Activated T-helper 2 cell treated with anti-CD3 and anti-CD28 coated beads, Interferon-gamma antibody, Interleukin-2, Interleukin-4, amounts not matched to agents 10 μg/mL and 5 μg/mL and 100 μg/mL, durations not matched to agents 14 hours and 24 hours and 36 hours (primary cell): ENCODE measurements at regions not wholly inside any gene's neighbourhood (a gene's known extent, or its start where the extent isn't known, plus 50 kb on each side); places are given as distances from the start of the nearest gene placed in this dataset.
"Not testable (repeated sequence)": the region's sequence is repeated elsewhere in the genome, so short reads cannot be mapped to it uniquely, and the experiment has no call there.

ENCODE experiments used
- DNase-seq: peaks from one replicate; pipeline ENCODE4 v3.0.0; 2021; ENCODE audit warnings: low spot score
- H3K27ac Mint-ChIP-seq: one replicate; pipeline ENCODE4 v1.8.0; 2021; ENCODE audit warnings: mixed read lengths
- H3K27me3 Mint-ChIP-seq: one replicate; pipeline ENCODE4 v1.8.0; 2021; ENCODE audit warnings: low read depth, mixed read lengths
- H3K36me3 Mint-ChIP-seq: one replicate; pipeline ENCODE4 v1.8.0; 2021; ENCODE audit warnings: low read depth, mixed read lengths
- H3K4me1 Mint-ChIP-seq: one replicate; pipeline ENCODE4 v1.8.0; 2021; ENCODE audit warnings: low read depth, mixed read lengths
- H3K4me3 Mint-ChIP-seq: one replicate; pipeline ENCODE4 v1.8.0; 2021; ENCODE audit warnings: low read depth, mild to moderate bottlenecking, moderate library complexity, mixed read lengths
- H3K9me3 Mint-ChIP-seq: one replicate; pipeline ENCODE4 v1.8.0; 2021; ENCODE audit warnings: mixed read lengths
- intact Hi-C: fragments of 100-400 bp; cut with micrococcal nuclease; formaldehyde crosslinking; loops from one replicate; pipeline ENCODE4 v1.15.1; 2023

DNA sequence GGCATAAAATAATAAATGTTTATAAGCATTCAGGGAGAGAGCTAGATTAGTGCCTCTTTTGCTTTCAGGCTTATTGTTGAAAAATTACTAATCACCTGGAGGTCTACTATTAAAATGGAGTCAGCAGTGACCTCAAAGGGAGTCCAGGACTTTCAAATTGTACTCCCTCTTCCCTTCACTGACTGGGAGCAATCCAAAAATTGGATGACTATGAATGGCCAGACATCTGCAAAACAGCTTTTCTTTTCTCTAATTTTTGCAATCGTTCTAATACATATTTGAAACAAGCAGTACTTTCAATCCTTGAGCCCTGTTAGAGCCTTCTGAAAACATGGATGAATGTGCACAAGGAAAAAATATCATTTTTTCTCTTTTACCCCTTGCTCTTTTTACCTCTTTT is 461.8 kb downstream of the TMEM232 start:
- Mint-ChIP-seq H3K36me3 (no peaks in the 10 kb centered on the region), H3K4me3 (no peak overlapping the region), H3K4me1 (peaks cover 1% of the 10 kb centered on the region), H3K27ac (no peak overlapping the region), H3K27me3 (no peaks in the 10 kb centered on the region), H3K9me3 (no peaks in the 10 kb centered on the region)
- intact Hi-C loops: no loop called here
- no peak for DNase-seq

DNA sequence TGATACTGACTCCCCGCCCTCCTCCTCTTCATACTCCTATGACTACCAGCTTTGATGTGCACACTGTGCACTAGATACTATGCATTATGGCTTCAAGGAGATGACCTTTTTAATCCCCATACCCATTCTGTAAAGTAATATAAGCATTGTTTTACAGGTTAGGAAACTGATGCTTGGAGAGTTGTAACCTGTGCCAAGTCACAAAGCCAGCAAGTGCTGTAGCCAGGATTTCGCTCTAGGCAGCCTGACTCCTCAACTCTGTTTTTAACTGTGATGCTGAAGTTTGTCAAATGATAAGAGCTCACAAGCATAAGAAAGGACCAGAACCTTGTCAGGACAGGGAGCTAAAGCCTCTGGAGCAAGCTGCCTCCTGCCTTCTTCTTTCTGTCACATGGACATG is 461.3 kb downstream of the TMEM232 start:
- Mint-ChIP-seq H3K9me3 (no peaks in the 10 kb centered on the region), H3K4me3 (no peak overlapping the region), H3K27me3 (no peaks in the 10 kb centered on the region), H3K27ac (no peak overlapping the region), H3K4me1 (peaks cover 3% of the 10 kb centered on the region), H3K36me3 (no peaks in the 10 kb centered on the region)
- intact Hi-C loops: no loop called here
- no peak for DNase-seq

DNA sequence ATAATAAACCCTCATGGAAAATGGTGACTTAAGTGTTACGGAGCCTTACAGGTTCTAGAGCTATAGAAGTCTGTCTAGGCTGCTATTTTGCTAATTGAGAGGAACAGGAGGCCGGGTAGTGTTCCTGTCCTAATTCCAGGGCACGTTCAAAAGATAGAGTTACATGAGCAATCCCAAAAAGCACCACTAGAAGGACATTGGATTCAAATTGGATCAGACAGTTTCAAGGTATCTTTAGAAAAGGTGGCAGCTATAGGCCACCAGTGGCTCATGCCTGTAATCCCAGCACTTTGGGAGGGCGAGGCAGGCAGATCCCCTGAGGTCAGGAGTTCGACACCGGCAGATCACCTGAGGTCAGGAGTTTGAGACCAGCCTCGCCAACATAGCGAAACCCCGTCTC is 458.8 kb downstream of the TMEM232 start:
- no peaks in the 10 kb centered on the region for H3K27me3 Mint-ChIP-seq
- H3K4me1 Mint-ChIP-seq: peaks cover 3% of the 10 kb centered on the region
- H3K36me3 Mint-ChIP-seq: no peaks in the 10 kb centered on the region
- intact Hi-C loops: no loop called here
- H3K4me3 Mint-ChIP-seq: no peak overlapping the region
- no peaks in the 10 kb centered on the region for H3K9me3 Mint-ChIP-seq
- DNase-seq: no peak
- no peak overlapping the region for H3K27ac Mint-ChIP-seq

DNA sequence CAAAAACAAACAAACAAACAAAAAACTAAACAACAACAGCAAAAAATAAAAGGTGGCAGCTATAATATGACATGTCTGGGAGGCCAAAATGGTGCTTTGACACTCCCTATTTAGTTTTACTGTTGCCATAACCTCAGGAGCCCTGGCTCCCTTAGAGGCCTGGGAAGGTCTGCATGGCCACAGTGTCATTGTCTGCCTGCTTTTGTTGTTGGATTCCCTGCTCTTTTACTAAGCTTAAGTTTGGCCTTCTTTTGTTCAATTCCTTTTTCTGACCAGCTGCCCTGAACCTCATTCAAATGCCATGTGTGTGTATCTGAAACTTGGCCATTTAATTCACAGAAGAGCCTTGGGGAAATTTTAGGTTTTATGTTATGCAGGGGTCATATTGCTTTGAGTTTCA is 458.2 kb downstream of the TMEM232 start:
- H3K27me3 Mint-ChIP-seq: no peaks in the 10 kb centered on the region
- H3K27ac Mint-ChIP-seq: no peak overlapping the region
- no peak for DNase-seq
- H3K4me3 Mint-ChIP-seq: no peak overlapping the region
- no peaks in the 10 kb centered on the region for H3K9me3 Mint-ChIP-seq
- H3K4me1 Mint-ChIP-seq: peaks cover 3% of the 10 kb centered on the region
- intact Hi-C loops: no loop called here
- no peaks in the 10 kb centered on the region for H3K36me3 Mint-ChIP-seq

DNA sequence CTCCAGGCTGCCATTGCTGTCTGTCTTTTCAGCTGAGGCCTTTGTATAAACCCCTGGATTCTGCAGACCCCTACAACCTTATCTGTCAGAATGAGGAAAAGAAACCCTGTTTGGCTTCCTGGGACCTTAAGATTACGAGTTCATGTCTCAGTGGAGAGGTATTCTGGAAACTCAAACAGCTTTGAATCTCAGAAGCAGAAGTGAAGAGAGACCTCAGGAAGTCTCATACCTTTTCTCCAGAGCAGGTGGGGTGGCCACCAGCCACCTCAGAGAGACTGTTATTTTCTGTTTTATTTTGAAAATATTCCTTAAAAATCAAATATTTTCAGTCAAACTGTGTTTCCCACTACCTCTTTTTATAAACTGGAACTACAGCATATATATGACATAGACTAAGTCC is 457.5 kb downstream of the TMEM232 start:
- H3K4me3 Mint-ChIP-seq: no peak overlapping the region
- peaks cover 3% of the 10 kb centered on the region for H3K4me1 Mint-ChIP-seq
- H3K36me3 Mint-ChIP-seq: no peaks in the 10 kb centered on the region
- no peaks in the 10 kb centered on the region for H3K9me3 Mint-ChIP-seq
- intact Hi-C loops: no loop called here
- DNase-seq: no peak
- no peaks in the 10 kb centered on the region for H3K27me3 Mint-ChIP-seq
- H3K27ac Mint-ChIP-seq: no peak overlapping the region

DNA sequence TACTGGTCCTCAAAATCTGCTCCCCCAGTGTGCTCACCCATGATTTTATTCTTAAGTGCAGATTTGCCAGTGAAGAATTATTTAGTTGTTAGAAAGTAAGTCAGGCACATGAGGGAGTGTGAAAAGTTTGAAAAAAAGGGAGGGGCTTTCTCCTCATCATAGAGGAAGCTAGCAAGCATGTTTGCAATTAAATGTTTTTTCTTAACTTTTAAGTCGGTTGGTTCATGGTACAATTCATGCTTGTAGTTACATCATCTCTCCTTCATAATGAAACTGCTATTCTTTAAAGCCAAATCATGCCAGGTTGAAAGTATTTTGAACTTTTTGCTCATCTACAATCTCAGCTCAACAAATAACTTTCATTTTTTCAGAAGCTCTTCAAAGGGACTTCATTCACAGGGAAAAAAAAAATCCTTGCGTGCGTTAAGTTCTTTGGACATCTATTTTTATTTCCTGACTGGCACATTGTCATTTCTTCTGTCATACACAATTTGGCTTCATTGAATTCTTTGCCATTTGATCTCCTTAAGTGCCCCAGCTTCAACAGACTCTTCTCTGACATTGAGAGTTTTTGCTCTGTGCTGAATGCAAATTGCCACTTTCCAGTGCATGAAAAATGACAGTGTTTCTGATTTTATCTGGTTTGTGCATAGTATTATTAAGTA is 456.9 kb downstream of the TMEM232 start:
- DNase-seq: no peak
- intact Hi-C loops: no loop called here
- Mint-ChIP-seq H3K9me3 (no peaks in the 10 kb centered on the region), H3K4me1 (peaks cover 3% of the 10 kb centered on the region), H3K4me3 (no peak overlapping the region), H3K36me3 (no peaks in the 10 kb centered on the region), H3K27me3 (no peaks in the 10 kb centered on the region), H3K27ac (no peak overlapping the region)

DNA sequence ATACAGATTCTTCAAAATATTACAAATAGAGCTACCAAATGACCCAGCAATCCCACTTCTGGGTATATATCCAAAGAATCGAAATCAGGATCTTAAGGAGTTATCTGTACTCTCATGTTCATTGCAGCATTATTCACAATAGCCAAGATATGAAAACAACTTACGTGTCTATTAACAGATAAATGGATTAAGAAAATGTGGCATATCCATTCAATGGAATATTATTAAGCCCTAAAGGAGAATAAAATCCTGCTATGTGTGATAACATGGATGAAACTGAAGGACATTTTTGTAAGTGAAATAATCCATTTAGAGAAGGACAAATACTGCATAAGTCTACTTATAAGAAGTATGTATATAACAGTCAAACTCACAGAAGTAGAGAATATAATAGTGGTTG is 450.6 kb downstream of the TMEM232 start:
- intact Hi-C loops: no loop called here
- Mint-ChIP-seq H3K27me3 (no peaks in the 10 kb centered on the region), H3K4me1 (no peaks in the 10 kb centered on the region), H3K9me3 (peaks cover 14% of the 10 kb centered on the region), H3K4me3 (no peak overlapping the region), H3K36me3 (no peaks in the 10 kb centered on the region), H3K27ac (no peak overlapping the region)
- no peak for DNase-seq

DNA sequence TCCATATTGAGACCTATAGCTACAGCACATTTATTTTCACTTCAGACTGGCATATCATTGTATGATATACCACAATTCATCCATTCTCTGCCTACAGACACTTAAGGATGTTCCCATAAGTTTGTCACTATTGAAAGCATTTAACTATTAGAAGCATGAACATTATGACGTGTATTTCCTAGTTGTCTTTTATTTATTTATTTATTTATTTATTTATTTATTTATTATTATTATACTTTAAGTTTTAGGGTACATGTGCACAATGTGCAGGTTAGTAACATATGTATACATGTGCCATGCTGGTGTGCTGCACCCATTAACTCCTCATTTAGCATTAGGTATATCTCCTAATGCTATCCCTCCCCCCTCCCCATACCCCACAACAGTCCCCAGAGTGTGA is 448.0 kb downstream of the TMEM232 start:
- H3K4me1 Mint-ChIP-seq, DNase-seq, H3K27me3 Mint-ChIP-seq, H3K4me3 Mint-ChIP-seq, H3K36me3 Mint-ChIP-seq, H3K27ac Mint-ChIP-seq, intact Hi-C loops: not testable (repeated sequence)
- peaks cover 14% of the 10 kb centered on the region for H3K9me3 Mint-ChIP-seq

DNA sequence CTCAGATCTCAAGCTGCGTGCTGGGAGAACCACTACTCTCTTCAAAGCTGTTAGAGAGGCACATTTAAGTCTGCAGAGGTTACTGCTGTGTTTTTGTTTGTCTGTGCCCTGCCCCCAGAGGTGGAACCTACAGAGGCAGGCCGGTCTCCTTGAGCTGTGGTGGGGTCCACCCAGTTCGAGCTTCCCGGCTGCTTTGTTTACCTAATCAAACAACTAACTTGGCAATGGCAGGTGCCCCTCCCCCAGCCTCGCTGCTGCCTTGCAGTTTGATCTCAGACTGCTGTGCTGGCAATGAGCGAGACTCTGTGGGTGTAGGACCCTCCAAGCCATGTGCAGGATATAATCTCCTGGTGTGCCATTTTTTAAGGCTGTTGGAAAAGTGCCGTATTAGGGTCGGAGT is 442.4 kb downstream of the TMEM232 start:
- H3K27ac Mint-ChIP-seq, H3K4me1 Mint-ChIP-seq, H3K27me3 Mint-ChIP-seq, H3K4me3 Mint-ChIP-seq, intact Hi-C loops, DNase-seq, H3K36me3 Mint-ChIP-seq: not testable (repeated sequence)
- H3K9me3 Mint-ChIP-seq: peaks cover 15% of the 10 kb centered on the region

DNA sequence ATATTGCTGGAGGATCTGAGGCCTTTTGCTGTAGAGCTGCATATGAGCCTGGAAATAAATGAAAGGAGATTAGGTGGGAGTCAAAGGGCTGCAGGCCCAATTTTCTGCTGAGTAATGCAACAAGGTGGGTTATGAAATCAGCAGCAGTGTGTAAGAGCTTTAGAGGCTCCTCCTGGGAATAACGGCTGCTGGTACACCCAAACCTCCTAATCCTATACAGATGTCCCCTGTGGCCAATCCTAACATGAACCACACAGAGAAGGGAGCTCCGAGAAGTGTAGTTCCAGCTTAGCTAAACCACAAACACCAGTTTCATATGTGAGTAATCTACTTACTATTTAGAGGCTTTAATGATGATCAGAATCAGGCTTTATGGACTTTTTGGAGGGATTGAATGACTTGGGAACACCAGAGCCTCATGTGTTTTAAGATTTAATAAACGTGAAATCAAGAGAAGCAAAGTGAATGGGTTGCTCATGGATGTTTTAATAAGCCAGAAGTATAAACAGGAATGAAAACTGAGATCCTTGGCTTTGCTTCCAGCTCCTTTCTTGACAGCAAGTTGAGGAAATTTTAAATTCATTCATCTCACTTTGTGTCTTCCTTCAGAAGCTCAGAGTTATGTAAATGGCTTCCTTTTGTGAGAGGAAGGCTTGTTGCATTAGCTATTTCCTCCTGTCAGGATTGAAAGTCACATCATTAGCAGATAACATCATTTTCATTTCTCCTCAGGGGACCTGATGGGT is 437.5 kb downstream of the TMEM232 start:
- no peak overlapping the region for H3K4me3 Mint-ChIP-seq
- no peaks in the 10 kb centered on the region for H3K36me3 Mint-ChIP-seq
- H3K27me3 Mint-ChIP-seq: no peaks in the 10 kb centered on the region
- H3K9me3 Mint-ChIP-seq: peaks cover 9% of the 10 kb centered on the region
- intact Hi-C loops: no loop called here
- H3K27ac Mint-ChIP-seq: no peak overlapping the region
- no peaks in the 10 kb centered on the region for H3K4me1 Mint-ChIP-seq
- DNase-seq: no peak

DNA sequence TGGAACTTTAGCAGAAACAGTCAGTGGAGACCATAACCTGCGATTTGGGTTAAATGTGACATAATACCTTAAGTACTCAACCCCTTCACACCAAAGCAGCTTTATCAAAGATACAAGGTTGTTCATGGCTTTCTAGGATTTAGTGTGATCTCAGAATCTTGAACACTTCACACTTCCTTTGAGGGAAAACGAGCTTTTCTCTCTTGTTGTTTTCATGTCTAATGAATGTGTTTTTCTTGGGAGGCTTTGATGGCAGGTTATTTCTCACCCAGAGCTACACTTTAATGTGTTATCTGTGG is 437.0 kb downstream of the TMEM232 start:
- Mint-ChIP-seq H3K4me1 (no peaks in the 10 kb centered on the region), H3K27me3 (no peaks in the 10 kb centered on the region), H3K4me3 (no peak overlapping the region), H3K27ac (no peak overlapping the region), H3K36me3 (no peaks in the 10 kb centered on the region), H3K9me3 (peaks cover 8% of the 10 kb centered on the region)
- DNase-seq: no peak
- intact Hi-C loops: no loop called here

DNA sequence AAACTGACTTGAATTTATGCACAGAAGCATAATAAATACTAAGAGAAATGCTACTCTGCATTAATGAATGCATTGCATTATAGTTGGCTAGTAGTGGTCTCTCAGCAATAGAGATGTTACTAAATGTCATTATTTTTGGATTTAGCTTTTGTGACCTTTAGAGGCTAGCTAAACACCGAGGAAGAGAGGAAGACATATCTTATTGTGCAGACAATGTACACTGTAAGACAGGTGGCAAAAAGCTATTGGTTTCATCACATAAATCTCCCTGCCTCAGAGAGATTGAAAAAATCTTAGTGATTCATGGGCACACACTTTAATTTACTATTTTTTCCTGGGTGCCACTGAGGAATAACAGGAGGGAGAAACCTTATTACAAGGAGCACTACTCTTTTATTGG is 435.9 kb downstream of the TMEM232 start:
- H3K36me3 Mint-ChIP-seq: no peaks in the 10 kb centered on the region
- intact Hi-C loops: no loop called here
- no peak overlapping the region for H3K27ac Mint-ChIP-seq
- DNase-seq: no peak
- H3K27me3 Mint-ChIP-seq: no peaks in the 10 kb centered on the region
- no peaks in the 10 kb centered on the region for H3K4me1 Mint-ChIP-seq
- H3K4me3 Mint-ChIP-seq: no peak overlapping the region
- H3K9me3 Mint-ChIP-seq: no peaks in the 10 kb centered on the region

DNA sequence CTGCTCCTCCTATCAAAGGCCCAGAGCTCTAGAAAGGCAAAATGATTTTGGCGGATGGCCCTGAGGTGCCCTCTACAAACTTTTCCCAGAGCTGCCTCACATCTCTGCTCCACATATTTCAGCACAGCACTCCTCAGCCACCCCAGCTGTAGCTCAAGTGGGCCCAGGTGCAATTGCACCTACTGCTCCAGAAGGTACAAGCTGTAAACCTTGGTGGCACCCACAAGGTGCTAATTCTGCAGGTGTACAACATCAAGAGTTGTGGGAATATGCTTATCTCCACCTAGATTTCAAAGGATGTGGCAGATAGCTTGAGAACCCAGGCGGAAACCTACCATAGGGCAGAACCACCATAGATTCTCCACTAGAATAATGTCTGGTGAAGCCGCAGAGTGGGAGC is 432.2 kb downstream of the TMEM232 start:
- Mint-ChIP-seq H3K27ac (no peak overlapping the region), H3K4me1 (no peaks in the 10 kb centered on the region), H3K9me3 (no peaks in the 10 kb centered on the region), H3K27me3 (peaks cover 2% of the 10 kb centered on the region), H3K4me3 (no peak overlapping the region), H3K36me3 (no peaks in the 10 kb centered on the region)
- no peak for DNase-seq
- intact Hi-C loops: no loop called here
